ENCODE measurements at regions not wholly inside any gene's neighbourhood (a gene's known extent, or its start where the extent isn't known, plus 50 kb on each side); places are given as distances from the start of the nearest gene placed in this dataset.

GRCh38 chr5:35364350-35364749, 134.1 kb upstream of the PRLR start:
- intact Hi-C loops (cut with micrococcal nuclease): no loop called here
- Histone ChIP-seq H3K4me2 (ENCODE audit: low read length) (no peak overlapping the region), H3K27me3 (ENCODE audit: insufficient read depth, low read length) (peaks cover 8% of the 10 kb centered on the region), H3K4me1 (ENCODE audit: control insufficient read depth in 1 of 2, insufficient read depth in 2 of 2, low read length in 2 of 2) (no peaks in the 10 kb centered on the region), H4K20me1 (ENCODE audit: insufficient read depth) (no peaks in the 10 kb centered on the region), H2AFZ (ENCODE audit: low read depth, low read length, poor library complexity, severe bottlenecking) (no peak overlapping the region), H3K4me3 (replicated peaks in 1 of 2; ENCODE audit: low read depth in 1 of 2, low read length in 2 of 2) (no peak overlapping the region), H3K79me2 (ENCODE audit: insufficient read depth, low read length) (no peaks in the 10 kb centered on the region), H3K36me3 (ENCODE audit: control insufficient read depth in 1 of 2, insufficient read depth in 2 of 2, low read length in 2 of 2) (no peaks in the 10 kb centered on the region), H3K9me3 (ENCODE audit: control insufficient read depth in 1 of 2, insufficient read depth in 1 of 2, low read depth in 1 of 2, low read length in 2 of 2) (no peaks in the 10 kb centered on the region), H3K27ac (ENCODE audit: low read depth, low read length) (no peak overlapping the region), H3K9ac (ENCODE audit: low read length) (no peak overlapping the region), H3K9me2 (ENCODE audit: insufficient read depth) (no peaks in the 10 kb centered on the region)
- BruUV-seq (replicated peaks): no TSS peak
- ATAC-seq (no peak), DNase-seq (ENCODE audit: low read depth, low spot score) (no peak)
- ChIA-PET CTCF (no interaction called here), RAD21 (ENCODE audit: low non-redundant PET in 1 of 2, low total read pairs in 2 of 2, uncharacterized antibody in 2 of 2, unreplicated experiment in 2 of 2) (no interaction called here), POLR2A (no interaction called here)
- no peak for TF ChIP-seq ELF1 (IDR thresholded peaks at IDR 0.05; ENCODE audit: borderline replicate concordance, low read depth)
- TF ChIP-seq TCF7L2 (IDR thresholded peaks at IDR 0.05; ENCODE audit: borderline replicate concordance, extremely low read depth, insufficient read depth, insufficient read length): no peak
- no peak for TF ChIP-seq YY1 (IDR thresholded peaks at IDR 0.05; ENCODE audit: extremely low read depth, insufficient replicate concordance, low read depth, low read length)
- TF ChIP-seq JUND (IDR thresholded peaks at IDR 0.05): no peak
- no peak for TF ChIP-seq CBX3 (IDR thresholded peaks at IDR 0.05; ENCODE audit: low read depth)
- no peak for TF ChIP-seq CEBPB (IDR thresholded peaks at IDR 0.05; ENCODE audit: low read depth)
- no peak for TF ChIP-seq FOSL1 (IDR thresholded peaks at IDR 0.05; ENCODE audit: low read depth)
- no peak for TF ChIP-seq ZBTB33 (IDR thresholded peaks at IDR 0.05; ENCODE audit: extremely low read depth, insufficient replicate concordance, low read length)
- TF ChIP-seq EZH2 (IDR thresholded peaks at IDR 0.05): no peak
- TF ChIP-seq EGR1 (IDR thresholded peaks at IDR 0.05; ENCODE audit: low read depth): no peak
- TF ChIP-seq ZFX (IDR thresholded peaks at IDR 0.05): no peak
- TF ChIP-seq EZH2phosphoT487 (IDR thresholded peaks at IDR 0.05; ENCODE audit: borderline replicate concordance): no peak
- no peak for TF ChIP-seq SRF (IDR thresholded peaks at IDR 0.05; ENCODE audit: low read depth)
- TF ChIP-seq SP1 (IDR thresholded peaks at IDR 0.05; ENCODE audit: low read depth): no peak
- no peak for TF ChIP-seq ZNF274 (IDR thresholded peaks at IDR 0.05; ENCODE audit: low read depth, low read length)
- no peak for TF ChIP-seq POLR2AphosphoS5 (IDR thresholded peaks at IDR 0.05; ENCODE audit: low read depth, low read length)
- TF ChIP-seq MAX (IDR thresholded peaks at IDR 0.05): no peak

All from HCT116 (cell line).